ENCODE measurements at regions not wholly inside any gene's neighbourhood (a gene's known extent, or its start where the extent isn't known, plus 50 kb on each side); places are given as distances from the start of the nearest gene placed in this dataset.
A peak's percentile ranks its signal among the peaks of the same experiment; 100 is the strongest.
"Not testable (repeated sequence)": the region's sequence is repeated elsewhere in the genome, so short reads cannot be mapped to it uniquely, and the experiment has no call there.

- no peak overlapping the region for H3K4me3 ChIP-seq
- no peaks in the 10 kb centered on the region for H3K4me1 ChIP-seq
- WGBS, 2 donors = 49 to 75% methylated on average over 12 of the region's 12 CpGs
- H3K9me3 ChIP-seq = peaks cover 0 to 5% (median 2%) of the 10 kb centered on the region in 4 donors
- H3K27me3 ChIP-seq = peaks cover 0 to 8% (median 0%) of the 10 kb centered on the region in 3 donors
- no peaks in the 10 kb centered on the region for H3K36me3 ChIP-seq
- intact Hi-C loops (cut with DNase I) = loop anchor here (10.0 kb wide), 3 partner anchors 169 to 409 kb away; no protein-coding TSS in a partner anchor
- no peak for DNase-seq
- no peak overlapping the region for H3K27ac ChIP-seq
- no peak for TF ChIP-seq EP300 (IDR thresholded peaks at IDR 0.05)
- no peak for TF ChIP-seq POLR2A (IDR thresholded peaks at IDR 0.05)
- TF ChIP-seq, protein P1, sequence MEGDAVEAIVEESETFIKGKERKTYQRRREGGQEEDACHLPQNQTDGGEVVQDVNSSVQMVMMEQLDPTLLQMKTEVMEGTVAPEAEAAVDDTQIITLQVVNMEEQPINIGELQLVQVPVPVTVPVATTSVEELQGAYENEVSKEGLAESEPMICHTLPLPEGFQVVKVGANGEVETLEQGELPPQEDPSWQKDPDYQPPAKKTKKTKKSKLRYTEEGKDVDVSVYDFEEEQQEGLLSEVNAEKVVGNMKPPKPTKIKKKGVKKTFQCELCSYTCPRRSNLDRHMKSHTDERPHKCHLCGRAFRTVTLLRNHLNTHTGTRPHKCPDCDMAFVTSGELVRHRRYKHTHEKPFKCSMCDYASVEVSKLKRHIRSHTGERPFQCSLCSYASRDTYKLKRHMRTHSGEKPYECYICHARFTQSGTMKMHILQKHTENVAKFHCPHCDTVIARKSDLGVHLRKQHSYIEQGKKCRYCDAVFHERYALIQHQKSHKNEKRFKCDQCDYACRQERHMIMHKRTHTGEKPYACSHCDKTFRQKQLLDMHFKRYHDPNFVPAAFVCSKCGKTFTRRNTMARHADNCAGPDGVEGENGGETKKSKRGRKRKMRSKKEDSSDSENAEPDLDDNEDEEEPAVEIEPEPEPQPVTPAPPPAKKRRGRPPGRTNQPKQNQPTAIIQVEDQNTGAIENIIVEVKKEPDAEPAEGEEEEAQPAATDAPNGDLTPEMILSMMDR (IDR thresholded peaks at IDR 0.05) = no peak
- TF ChIP-seq POLR2AphosphoS5 (IDR thresholded peaks at IDR 0.05) = no peak
These were observed 114.0 kb downstream of the LHX2 start for GRCh38 chr9:124125651-124125977.

GRCh38 chr9:124126648-124127646 is 115.4 kb downstream of the LHX2 start:
- Histone ChIP-seq H3K36me3 (no peaks in the 10 kb centered on the region), H3K4me1 (no peaks in the 10 kb centered on the region), H3K9me3 (peaks cover 0 to 1% (median 0%) of the 10 kb centered on the region in 4 donors), H3K4me3 (no peak overlapping the region), H3K27me3 (peaks cover 0 to 8% (median 0%) of the 10 kb centered on the region in 3 donors), H3K27ac (no peak overlapping the region)
- intact Hi-C loops (cut with DNase I) = loop anchor here (1.0 to 10.0 kb wide), 4 partner anchors 168 to 408 kb away; no protein-coding TSS in a partner anchor
- DNase-seq = peak; percentile 84
- TF ChIP-seq POLR2AphosphoS5 (IDR thresholded peaks at IDR 0.05) (no peak), POLR2A (IDR thresholded peaks at IDR 0.05) (no peak), EP300 (IDR thresholded peaks at IDR 0.05) (no peak)
- TF ChIP-seq, protein P1 (IDR thresholded peaks at IDR 0.05) = peak; percentile 92 to 99 (median 95)
- WGBS, 2 donors = 26 to 33% methylated on average over 19 of the region's 19 CpGs

DNA sequence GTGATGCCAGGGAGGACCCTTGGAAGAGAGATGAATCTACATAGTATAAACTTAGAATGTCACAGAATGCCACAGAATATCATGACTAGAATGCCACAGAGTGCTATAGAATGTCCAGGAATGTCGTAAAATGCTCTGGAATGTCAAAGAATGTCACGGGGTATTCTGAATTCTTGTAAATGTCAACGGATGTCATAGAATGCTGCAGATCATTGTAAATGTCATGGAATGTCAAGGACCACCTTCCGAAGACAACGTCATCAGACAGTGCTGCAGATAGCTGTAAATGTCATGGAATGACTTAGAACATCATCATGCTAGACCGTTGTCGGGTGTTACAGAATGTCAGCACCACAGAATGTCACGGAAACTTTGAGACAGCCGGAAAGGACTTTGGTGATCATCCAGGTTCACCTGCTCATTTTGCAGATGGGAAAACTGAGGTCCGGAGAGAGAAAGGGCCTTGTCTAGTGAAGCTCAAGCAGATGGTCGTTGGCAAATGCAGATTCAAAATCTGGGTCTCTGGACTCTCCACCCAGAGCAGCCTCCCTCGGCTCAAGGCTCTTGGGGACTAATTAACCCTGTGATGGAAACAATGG is 117.1 kb downstream of the LHX2 start:
- TF ChIP-seq, protein P1 (IDR thresholded peaks at IDR 0.05) = no peak
- TF ChIP-seq EP300 (IDR thresholded peaks at IDR 0.05) = no peak
- no peak for TF ChIP-seq POLR2AphosphoS5 (IDR thresholded peaks at IDR 0.05)
- TF ChIP-seq POLR2A (IDR thresholded peaks at IDR 0.05) = no peak
- no peak overlapping the region for H3K4me3 ChIP-seq
- no peaks in the 10 kb centered on the region for H3K36me3 ChIP-seq
- H3K27ac ChIP-seq = no peak overlapping the region
- intact Hi-C loops (cut with DNase I) = loop anchor here (10.0 kb wide), 3 partner anchors 166 to 406 kb away; no protein-coding TSS in a partner anchor
- H3K27me3 ChIP-seq = peaks cover 0 to 8% (median 0%) of the 10 kb centered on the region in 3 donors
- no peaks in the 10 kb centered on the region for H3K9me3 ChIP-seq
- H3K4me1 ChIP-seq = no peaks in the 10 kb centered on the region
- DNase-seq = peak; percentile 4
- WGBS, 2 donors = 72 to 77% methylated on average over 12 of the region's 12 CpGs

DNA sequence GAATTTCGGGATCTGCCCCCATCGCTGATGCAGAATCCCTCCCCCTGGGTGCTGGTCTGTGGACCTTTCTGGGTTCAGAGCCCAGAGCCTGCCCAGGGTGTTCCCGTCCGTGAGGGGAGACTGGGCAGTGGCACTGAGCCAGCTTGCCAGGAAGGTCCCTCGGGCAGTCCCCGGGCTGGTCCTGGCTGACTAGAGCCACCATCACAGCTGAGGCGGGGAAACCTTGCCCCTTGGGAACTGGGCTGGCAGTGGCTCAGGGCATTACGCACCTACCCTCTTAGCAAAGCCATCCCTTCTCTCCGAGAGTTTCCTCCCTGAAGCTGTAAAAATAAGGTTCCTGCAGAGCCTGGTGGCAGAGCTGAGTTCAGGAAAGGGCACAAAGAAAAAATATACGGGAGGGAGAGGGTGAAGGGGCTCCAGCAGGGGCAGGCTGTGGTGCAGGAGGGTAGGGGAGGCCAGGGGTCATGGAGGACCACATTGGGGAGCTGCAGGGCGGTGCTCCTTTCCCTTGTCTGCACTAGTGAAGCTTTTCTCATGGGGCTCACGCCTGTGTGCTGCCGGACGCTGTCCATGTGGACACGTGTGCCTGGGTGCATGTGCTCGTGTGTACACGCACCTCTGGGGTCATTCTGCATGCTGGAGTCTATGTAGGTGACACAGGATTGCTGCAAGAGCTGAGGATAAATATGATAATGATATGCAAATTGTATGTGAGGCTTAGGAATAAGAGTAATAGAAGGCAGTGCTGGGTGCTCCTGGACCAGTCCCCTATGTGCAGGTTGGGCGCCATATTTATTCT is 118.9 kb downstream of the LHX2 start:
- WGBS, 2 donors = 81% methylated on average over 18 of the region's 18 CpGs
- DNase-seq = no peak
- Histone ChIP-seq H3K4me3 (no peak overlapping the region), H3K36me3 (no peaks in the 10 kb centered on the region), H3K27ac (no peak overlapping the region), H3K27me3 (peaks cover 0 to 8% (median 0%) of the 10 kb centered on the region in 3 donors), H3K4me1 (no peaks in the 10 kb centered on the region), H3K9me3 (no peaks in the 10 kb centered on the region)
- TF ChIP-seq, protein P1 (IDR thresholded peaks at IDR 0.05) = no peak
- intact Hi-C loops (cut with DNase I) = no loop called here

DNA sequence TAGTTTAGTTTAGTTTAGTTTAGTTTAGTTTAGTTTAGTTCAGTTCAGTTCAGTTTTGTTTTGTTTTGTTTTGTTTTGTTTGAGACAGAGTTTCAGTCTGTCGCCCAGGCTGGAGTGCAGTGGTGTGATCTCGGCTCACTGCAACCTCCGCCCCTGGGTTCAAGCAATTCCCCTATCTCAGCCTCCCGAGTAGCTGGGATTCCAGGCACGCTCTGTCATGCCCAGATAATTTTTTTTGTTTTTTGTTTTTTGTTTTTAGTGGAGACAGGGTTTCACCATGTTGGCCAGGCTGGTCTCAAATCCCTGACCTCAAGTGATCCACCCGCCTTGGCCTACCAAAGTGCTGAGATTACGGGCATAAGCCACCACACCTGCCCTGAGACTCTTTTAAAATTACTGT is 120.0 kb downstream of the LHX2 start:
- WGBS, 2 donors = 87 to 91% methylated on average over 7 of the region's 7 CpGs
- H3K27ac ChIP-seq; H3K36me3 ChIP-seq; H3K4me3 ChIP-seq; H3K9me3 ChIP-seq; DNase-seq; intact Hi-C loops (cut with DNase I); H3K4me1 ChIP-seq; H3K27me3 ChIP-seq: not testable (repeated sequence)

Data from sigmoid colon (tissue), 6 donors.